Neural progenitor cell (in vitro differentiated cells): ENCODE measurements at regions not wholly inside any gene's neighbourhood (a gene's known extent, or its start where the extent isn't known, plus 50 kb on each side); places are given as distances from the start of the nearest gene placed in this dataset.

ENCODE experiments used
- DNase-seq: peaks from one replicate; pipeline ENCODE4 v3.0.0-alpha.2; 2016; ENCODE audit warnings: low spot score
- H2AFZ ChIP-seq: fragments of 200-600 bp; sonication (generic); replicated peaks from 2 replicates; pipeline ENCODE4 v1.6.1; 2016; ENCODE audit warnings: antibody characterized with exemption
- H3F3A ChIP-seq: fragments of 200-600 bp; sonication (generic); 2 replicates; pipeline ENCODE4 v1.6.1; 2016; ENCODE audit warnings: antibody characterized with exemption, low read depth
- H3K27ac ChIP-seq: fragments of 200-600 bp; sonication (generic); 2 replicates; pipeline ENCODE4 v1.5.1; 2016; ENCODE audit warnings: mild to moderate bottlenecking
- H3K27me3 ChIP-seq: fragments of 200-600 bp; sonication (generic); 2 replicates; pipeline ENCODE4 v1.6.1; 2016; ENCODE audit warnings: mild to moderate bottlenecking, moderate library complexity
- H3K36me3 ChIP-seq: fragments of 200-600 bp; sonication (generic); 2 replicates; pipeline ENCODE4 v1.5.1; 2016
- H3K4me1 ChIP-seq: fragments of 200-600 bp; sonication (generic); 2 replicates; pipeline ENCODE4 v1.6.1; 2016; ENCODE audit warnings: mixed run types
- H3K4me2 ChIP-seq: fragments of 200-600 bp; sonication (generic); 2 replicates; pipeline ENCODE4 v1.6.1; 2016
- H3K4me3 ChIP-seq: fragments of 200-600 bp; sonication (generic); 2 replicates; pipeline ENCODE4 v1.5.1; 2016
- H3K79me2 ChIP-seq: fragments of 200-600 bp; sonication (generic); 2 replicates; pipeline ENCODE4 v1.6.1; 2016; ENCODE audit warnings: low read depth
- H3K9ac ChIP-seq: fragments of 200-600 bp; sonication (generic); 2 replicates; pipeline ENCODE4 v1.6.1; 2016
- H3K9me3 ChIP-seq: fragments of 200-600 bp; sonication (generic); 2 replicates; pipeline ENCODE4 v1.5.1; 2016; ENCODE audit warnings: low read depth
- H4K20me1 ChIP-seq: fragments of 200-600 bp; sonication (generic); 2 replicates; pipeline ENCODE4 v1.6.1; 2016; ENCODE audit warnings: low read depth
- H3K27ac Mint-ChIP-seq: 3 replicates; pipeline ENCODE4 v1.8.0; 2021; ENCODE audit warnings: mixed read lengths
- H3K27me3 Mint-ChIP-seq: 2 replicates; pipeline ENCODE4 v1.8.0; 2022; ENCODE audit warnings: low read depth, mild to moderate bottlenecking, inconsistent platforms, moderate library complexity, mixed read lengths; ENCODE audit not compliant: insufficient read depth
- H3K36me3 Mint-ChIP-seq: 3 replicates; pipeline ENCODE4 v1.8.0; 2021; ENCODE audit warnings: mixed read lengths
- H3K4me1 Mint-ChIP-seq: 3 replicates; pipeline ENCODE4 v1.8.0; 2021; ENCODE audit warnings: mixed read lengths
- H3K4me3 Mint-ChIP-seq: 3 replicates; pipeline ENCODE4 v1.8.0; 2021; ENCODE audit warnings: mild to moderate bottlenecking, moderate library complexity, mixed read lengths
- H3K9me3 Mint-ChIP-seq: 3 replicates; pipeline ENCODE4 v1.8.0; 2020; ENCODE audit warnings: mixed read lengths
- CTCF ChIP-seq: fragments of 200-600 bp; sonication (generic); IDR thresholded peaks from 2 replicates; pipeline ENCODE4 v1.5.1; 2017; ENCODE audit warnings: antibody characterized with exemption, mild to moderate bottlenecking
- EZH2 ChIP-seq: fragments of 200-600 bp; sonication (generic); IDR thresholded peaks from 2 replicates; pipeline ENCODE4 v1.6.1; 2017; ENCODE audit warnings: antibody characterized with exemption, mild to moderate bottlenecking, moderate library complexity
- EZH2phosphoT487 ChIP-seq: fragments of 200-600 bp; sonication (generic); IDR thresholded peaks from 2 replicates; pipeline ENCODE4 v1.6.1; 2017; ENCODE audit warnings: antibody characterized with exemption

- no peak overlapping the region for H3K27ac ChIP-seq
- no peak overlapping the region for H3K4me3 ChIP-seq
- DNase-seq = no peak
- no peak overlapping the region for H3K4me2 ChIP-seq
- Mint-ChIP-seq H3K4me3 (no peak overlapping the region), H3K36me3 (no peaks in the 10 kb centered on the region), H3K9me3 (no peaks in the 10 kb centered on the region), H3K27me3 (peaks cover 10% of the 10 kb centered on the region), H3K27ac (no peak overlapping the region), H3K4me1 (no peaks in the 10 kb centered on the region)
- no peak overlapping the region for H3K9ac ChIP-seq
- H3K27me3 ChIP-seq = no peaks in the 10 kb centered on the region
- H3K4me1 ChIP-seq = no peaks in the 10 kb centered on the region
- no peaks in the 10 kb centered on the region for H4K20me1 ChIP-seq
- TF ChIP-seq EZH2phosphoT487 (no peak), CTCF (no peak), EZH2 (no peak)
- H3K36me3 ChIP-seq = no peaks in the 10 kb centered on the region
- H3K79me2 ChIP-seq = no peaks in the 10 kb centered on the region
- H2AFZ ChIP-seq = no peak overlapping the region
- H3F3A ChIP-seq = no peaks in the 10 kb centered on the region
- no peaks in the 10 kb centered on the region for H3K9me3 ChIP-seq
These were observed 97.9 kb upstream of the CRHR1 start for GRCh38 chr17:45686250-45686649.

GRCh38 chr17:45687594-45687993 lies 96.5 kb upstream of the CRHR1 start:
- H3K27me3 ChIP-seq = no peaks in the 10 kb centered on the region
- DNase-seq = no peak
- H3K9me3 Mint-ChIP-seq = no peaks in the 10 kb centered on the region
- no peak overlapping the region for H3K4me3 ChIP-seq
- no peak overlapping the region for H3K4me3 Mint-ChIP-seq
- H3K36me3 Mint-ChIP-seq = no peaks in the 10 kb centered on the region
- no peak overlapping the region for H3K4me2 ChIP-seq
- no peaks in the 10 kb centered on the region for H3K36me3 ChIP-seq
- H3K27ac ChIP-seq = no peak overlapping the region
- TF ChIP-seq EZH2 = no peak
- no peaks in the 10 kb centered on the region for H3K79me2 ChIP-seq
- no peak overlapping the region for H3K27ac Mint-ChIP-seq
- no peaks in the 10 kb centered on the region for H4K20me1 ChIP-seq
- H3K9me3 ChIP-seq = no peaks in the 10 kb centered on the region
- H3K4me1 ChIP-seq = no peaks in the 10 kb centered on the region
- no peaks in the 10 kb centered on the region for H3K4me1 Mint-ChIP-seq
- no peak overlapping the region for H3K9ac ChIP-seq
- H3F3A ChIP-seq = no peaks in the 10 kb centered on the region
- no peak overlapping the region for H2AFZ ChIP-seq
- H3K27me3 Mint-ChIP-seq = peaks cover 12% of the 10 kb centered on the region

- Histone ChIP-seq H3K79me2 (no peaks in the 10 kb centered on the region), H2AFZ (no peak overlapping the region), H3K4me1 (no peaks in the 10 kb centered on the region), H3K4me3 (no peak overlapping the region), H3K4me2 (no peak overlapping the region), H3K9me3 (no peaks in the 10 kb centered on the region), H3K36me3 (no peaks in the 10 kb centered on the region), H3K9ac (no peak overlapping the region), H4K20me1 (no peaks in the 10 kb centered on the region), H3K27me3 (no peaks in the 10 kb centered on the region), H3F3A (no peaks in the 10 kb centered on the region), H3K27ac (no peak overlapping the region)
- no peaks in the 10 kb centered on the region for H3K4me1 Mint-ChIP-seq
- no peaks in the 10 kb centered on the region for H3K9me3 Mint-ChIP-seq
- H3K36me3 Mint-ChIP-seq = no peaks in the 10 kb centered on the region
- no peak overlapping the region for H3K4me3 Mint-ChIP-seq
- peaks cover 14% of the 10 kb centered on the region for H3K27me3 Mint-ChIP-seq
- DNase-seq = no peak
- TF ChIP-seq EZH2 = no peak
- TF ChIP-seq CTCF = no peak
- TF ChIP-seq EZH2phosphoT487 = no peak
- no peak overlapping the region for H3K27ac Mint-ChIP-seq
These were observed 95.8 kb upstream of the CRHR1 start for GRCh38 chr17:45688353-45688752.

GRCh38 chr17:45688820-45689219 lies 95.3 kb upstream of the CRHR1 start:
- Mint-ChIP-seq H3K4me1 (no peaks in the 10 kb centered on the region), H3K36me3 (no peaks in the 10 kb centered on the region), H3K4me3 (no peak overlapping the region), H3K27me3 (peaks cover 14% of the 10 kb centered on the region), H3K9me3 (no peaks in the 10 kb centered on the region), H3K27ac (no peak overlapping the region)
- Histone ChIP-seq H3K36me3 (no peaks in the 10 kb centered on the region), H2AFZ (no peak overlapping the region), H3K9me3 (no peaks in the 10 kb centered on the region), H3K27ac (no peak overlapping the region), H3K4me1 (no peaks in the 10 kb centered on the region), H3K79me2 (no peaks in the 10 kb centered on the region), H3K27me3 (no peaks in the 10 kb centered on the region), H3K9ac (no peak overlapping the region), H3K4me2 (no peak overlapping the region), H3K4me3 (no peak overlapping the region), H3F3A (no peaks in the 10 kb centered on the region), H4K20me1 (no peaks in the 10 kb centered on the region)
- no peak for DNase-seq
- no peak for TF ChIP-seq EZH2
- TF ChIP-seq CTCF = no peak
